ENCODE measurements at regions not wholly inside any gene's neighbourhood (a gene's known extent, or its start where the extent isn't known, plus 50 kb on each side); places are given as distances from the start of the nearest gene placed in this dataset.

DNA sequence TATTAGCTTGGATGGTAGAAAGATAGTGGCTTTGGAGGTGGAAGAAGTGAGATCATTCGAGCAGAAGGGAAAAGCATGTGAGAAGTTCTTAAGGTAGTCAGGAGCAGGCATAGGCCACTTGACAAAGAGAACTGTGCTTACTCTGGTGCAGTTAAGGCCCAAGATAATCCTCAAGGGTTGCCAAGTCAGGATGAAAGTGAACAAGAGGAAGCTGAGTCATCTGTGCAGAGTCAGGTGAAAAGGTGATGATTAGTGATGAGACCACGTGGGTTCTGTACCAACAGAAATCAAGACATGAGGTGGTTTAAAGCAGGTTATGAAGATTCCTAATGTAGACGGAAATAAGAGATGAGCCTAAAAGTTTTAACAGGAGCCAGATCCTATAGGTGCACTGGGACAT lies 369.8 kb downstream of the DTHD1 start:
- ATAC-seq = no peak
- H3K4me1 ChIP-seq = no peaks in the 10 kb centered on the region
- no peaks in the 10 kb centered on the region for H3K9me3 ChIP-seq
- H3K4me3 ChIP-seq = no peak overlapping the region
- H3K36me3 ChIP-seq = no peaks in the 10 kb centered on the region
- no peak overlapping the region for H3K27ac ChIP-seq
- TF ChIP-seq POLR2AphosphoS5 (IDR thresholded peaks at IDR 0.05) (no peak), POLR2A (IDR thresholded peaks at IDR 0.05) (no peak), EP300 (IDR thresholded peaks at IDR 0.05) (no peak)
- TF ChIP-seq, protein P1, sequence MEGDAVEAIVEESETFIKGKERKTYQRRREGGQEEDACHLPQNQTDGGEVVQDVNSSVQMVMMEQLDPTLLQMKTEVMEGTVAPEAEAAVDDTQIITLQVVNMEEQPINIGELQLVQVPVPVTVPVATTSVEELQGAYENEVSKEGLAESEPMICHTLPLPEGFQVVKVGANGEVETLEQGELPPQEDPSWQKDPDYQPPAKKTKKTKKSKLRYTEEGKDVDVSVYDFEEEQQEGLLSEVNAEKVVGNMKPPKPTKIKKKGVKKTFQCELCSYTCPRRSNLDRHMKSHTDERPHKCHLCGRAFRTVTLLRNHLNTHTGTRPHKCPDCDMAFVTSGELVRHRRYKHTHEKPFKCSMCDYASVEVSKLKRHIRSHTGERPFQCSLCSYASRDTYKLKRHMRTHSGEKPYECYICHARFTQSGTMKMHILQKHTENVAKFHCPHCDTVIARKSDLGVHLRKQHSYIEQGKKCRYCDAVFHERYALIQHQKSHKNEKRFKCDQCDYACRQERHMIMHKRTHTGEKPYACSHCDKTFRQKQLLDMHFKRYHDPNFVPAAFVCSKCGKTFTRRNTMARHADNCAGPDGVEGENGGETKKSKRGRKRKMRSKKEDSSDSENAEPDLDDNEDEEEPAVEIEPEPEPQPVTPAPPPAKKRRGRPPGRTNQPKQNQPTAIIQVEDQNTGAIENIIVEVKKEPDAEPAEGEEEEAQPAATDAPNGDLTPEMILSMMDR (IDR thresholded peaks at IDR 0.05) = no peak
- WGBS, 2 donors (ENCODE audit: low coverage in 1 of 2) = 79 to 94% methylated on average over 2 to 3 of the region's 3 CpGs
- H3K27me3 ChIP-seq = no peaks in the 10 kb centered on the region

DNA sequence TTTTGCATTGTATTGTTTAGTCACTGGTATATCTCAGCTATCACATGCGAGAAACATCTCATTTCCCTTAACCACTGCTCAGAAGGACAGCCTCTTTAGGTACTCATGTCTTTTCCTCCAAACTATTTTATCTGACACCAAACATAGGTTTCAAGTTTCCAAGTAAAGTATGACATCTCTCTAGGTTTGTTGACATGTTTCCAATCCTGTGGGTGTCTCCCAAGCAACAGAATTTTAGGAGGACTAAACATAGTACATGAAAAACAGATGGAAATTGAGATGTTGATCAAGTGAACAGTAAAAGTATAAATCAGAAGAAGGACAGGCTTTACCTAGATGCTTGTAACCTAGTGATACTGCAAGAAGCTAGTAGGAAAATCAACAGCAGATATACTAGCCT lies 371.4 kb downstream of the DTHD1 start:
- no peaks in the 10 kb centered on the region for H3K36me3 ChIP-seq
- H3K27ac ChIP-seq = no peak overlapping the region
- WGBS, 2 donors (ENCODE audit: low coverage in 1 of 2) = 88 to 89% methylated on average over 1 of the region's 1 CpG
- no peak for TF ChIP-seq POLR2AphosphoS5 (IDR thresholded peaks at IDR 0.05)
- no peak for TF ChIP-seq POLR2A (IDR thresholded peaks at IDR 0.05)
- TF ChIP-seq EP300 (IDR thresholded peaks at IDR 0.05) = no peak
- TF ChIP-seq, protein P1 (IDR thresholded peaks at IDR 0.05) = no peak
- H3K9me3 ChIP-seq = no peaks in the 10 kb centered on the region
- no peaks in the 10 kb centered on the region for H3K4me1 ChIP-seq
- no peak for ATAC-seq
- no peaks in the 10 kb centered on the region for H3K27me3 ChIP-seq
- no peak overlapping the region for H3K4me3 ChIP-seq

DNA sequence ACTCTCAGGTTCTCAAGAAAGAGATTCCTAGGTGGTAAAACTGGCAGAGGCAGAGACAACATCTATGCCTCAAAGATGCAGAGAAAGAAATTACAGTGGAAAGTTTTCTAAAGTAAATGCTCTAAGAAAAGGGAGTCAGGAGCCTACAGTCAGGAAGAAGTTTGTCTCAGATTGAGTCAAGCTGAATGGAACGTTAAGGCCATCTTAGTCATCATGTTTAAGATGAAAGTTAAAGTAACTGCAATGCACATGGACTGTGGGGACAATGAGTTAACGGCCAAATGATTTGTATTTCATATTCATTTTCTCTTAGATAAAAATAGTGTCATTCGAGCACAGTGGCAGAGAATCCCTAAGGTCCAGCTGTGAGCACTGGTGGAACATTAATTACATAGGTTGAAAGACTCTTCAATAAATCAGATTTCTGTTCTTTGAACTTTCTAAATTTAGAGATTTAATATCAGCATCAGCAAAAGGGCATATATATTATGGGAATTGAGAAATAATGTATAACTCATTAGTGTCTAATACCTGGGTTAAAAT lies 384.6 kb downstream of the DTHD1 start:
- no peaks in the 10 kb centered on the region for H3K27me3 ChIP-seq
- no peak for ATAC-seq
- no peaks in the 10 kb centered on the region for H3K9me3 ChIP-seq
- 73 to 79% methylated on average over 3 of the region's 3 CpGs for WGBS, 2 donors (ENCODE audit: low coverage in 1 of 2)
- H3K27ac ChIP-seq = no peak overlapping the region
- no peak overlapping the region for H3K4me3 ChIP-seq
- H3K36me3 ChIP-seq = no peaks in the 10 kb centered on the region
- TF ChIP-seq POLR2A (IDR thresholded peaks at IDR 0.05) (no peak), POLR2AphosphoS5 (IDR thresholded peaks at IDR 0.05) (no peak), EP300 (IDR thresholded peaks at IDR 0.05) (no peak)
- TF ChIP-seq, protein P1 (IDR thresholded peaks at IDR 0.05) = no peak
- no peaks in the 10 kb centered on the region for H3K4me1 ChIP-seq

DNA sequence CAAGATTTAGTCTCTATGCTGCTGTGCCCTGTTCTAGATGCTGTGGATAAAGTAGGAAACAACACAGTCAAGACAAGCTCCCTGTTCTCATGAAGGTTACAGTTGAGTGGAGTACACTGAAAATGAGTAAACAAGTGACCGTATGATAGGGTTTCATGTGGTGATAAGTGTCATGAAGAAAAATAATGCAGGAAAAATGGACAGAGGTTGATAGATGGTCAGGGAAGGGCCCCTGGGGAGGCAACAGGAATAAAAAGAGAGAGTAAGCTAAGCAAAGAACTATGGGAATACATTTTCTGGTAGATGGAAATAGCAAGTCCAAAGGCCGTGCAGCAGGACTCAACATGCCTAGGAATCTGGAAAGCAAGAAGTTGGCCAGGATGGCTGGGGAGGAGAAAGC lies 394.0 kb downstream of the DTHD1 start:
- TF ChIP-seq, protein P1 (IDR thresholded peaks at IDR 0.05) = no peak
- TF ChIP-seq POLR2AphosphoS5 (IDR thresholded peaks at IDR 0.05) (no peak), POLR2A (IDR thresholded peaks at IDR 0.05) (no peak), EP300 (IDR thresholded peaks at IDR 0.05) (no peak)
- no peak overlapping the region for H3K4me3 ChIP-seq
- no peak for ATAC-seq
- H3K27me3 ChIP-seq = no peaks in the 10 kb centered on the region
- H3K27ac ChIP-seq = no peak overlapping the region
- H3K9me3 ChIP-seq = no peaks in the 10 kb centered on the region
- H3K4me1 ChIP-seq = no peaks in the 10 kb centered on the region
- 64 to 74% methylated on average over 2 of the region's 2 CpGs for WGBS, 2 donors (ENCODE audit: low coverage in 1 of 2)
- no peaks in the 10 kb centered on the region for H3K36me3 ChIP-seq

DNA sequence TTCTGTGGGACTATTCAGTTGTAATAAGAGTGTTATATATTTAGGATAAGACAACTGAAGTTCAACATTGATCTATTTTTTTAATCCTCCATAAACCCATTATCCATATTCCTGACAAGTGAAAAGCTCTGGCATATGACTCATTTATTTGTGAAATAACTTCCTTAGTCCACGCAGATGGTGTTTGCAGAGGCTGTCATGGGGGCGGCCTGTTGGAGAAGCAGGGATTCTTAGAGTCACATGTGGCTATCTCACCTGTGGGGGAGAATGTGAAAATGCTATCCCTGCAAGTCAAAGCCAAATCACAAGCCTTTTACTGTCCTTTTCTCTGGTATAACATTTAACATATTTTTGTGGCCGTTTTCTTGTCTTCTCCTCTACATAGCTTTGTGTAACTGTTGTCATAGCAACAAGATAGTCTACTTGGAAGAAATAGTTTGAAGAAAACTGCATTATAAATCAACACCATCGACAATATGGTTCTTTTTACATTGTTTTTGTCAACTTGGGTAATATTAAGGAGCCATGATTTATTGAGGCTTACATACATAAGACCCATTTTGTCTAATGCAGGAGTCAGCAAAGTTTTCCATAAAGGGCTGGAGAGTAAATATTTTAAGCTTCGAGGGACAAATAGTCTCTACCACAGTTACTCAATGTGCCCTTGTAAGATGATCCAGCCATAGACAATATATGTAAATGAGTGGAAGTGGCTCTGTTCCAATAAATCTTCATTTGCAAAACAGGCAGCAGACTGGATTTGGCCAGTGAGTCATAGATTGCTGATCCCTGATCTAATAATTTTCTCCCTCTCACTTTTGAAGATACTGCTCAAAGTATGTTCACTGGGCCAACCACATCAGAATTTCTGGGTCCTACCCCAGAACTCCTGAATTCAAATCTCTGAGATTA lies 395.0 kb downstream of the DTHD1 start:
- no peak overlapping the region for H3K27ac ChIP-seq
- no peaks in the 10 kb centered on the region for H3K27me3 ChIP-seq
- no peak overlapping the region for H3K4me3 ChIP-seq
- 24 to 49% methylated on average over 5 of the region's 5 CpGs for WGBS, 2 donors (ENCODE audit: low coverage in 1 of 2)
- no peak for TF ChIP-seq POLR2AphosphoS5 (IDR thresholded peaks at IDR 0.05)
- no peak for TF ChIP-seq EP300 (IDR thresholded peaks at IDR 0.05)
- TF ChIP-seq, protein P1 (IDR thresholded peaks at IDR 0.05) = no peak
- TF ChIP-seq POLR2A (IDR thresholded peaks at IDR 0.05) = no peak
- no peak for ATAC-seq
- H3K9me3 ChIP-seq = peaks cover 0 to 3% (median 0%) of the 10 kb centered on the region in 3 donors
- H3K4me1 ChIP-seq = no peaks in the 10 kb centered on the region
- H3K36me3 ChIP-seq = no peaks in the 10 kb centered on the region
